OCI-LY3 (cell line): ENCODE measurements at regions not wholly inside any gene's neighbourhood (a gene's known extent, or its start where the extent isn't known, plus 50 kb on each side); places are given as distances from the start of the nearest gene placed in this dataset.

Experiments used
- H2AFZ ChIP-seq: fragments of 200-600, 300-600 bp; shearing (Covaris generic); 2 replicates; pipeline ENCODE4 v1.6.0; 2014; ENCODE audit warnings: antibody characterized with exemption, low read depth, low read length
- H3K27ac ChIP-seq: fragments of 200-600, 300-600 bp; sonication (generic); 2 replicates; pipeline ENCODE4 v1.5.1; 2014; ENCODE audit warnings: mild to moderate bottlenecking, low read length, moderate library complexity, mixed read lengths
- H3K27me3 ChIP-seq: fragments of 200-600, 300-600 bp; sonication (generic); 2 replicates; pipeline ENCODE4 v1.6.1; 2014; ENCODE audit warnings: low read depth, low read length, mixed read lengths
- H3K36me3 ChIP-seq: fragments of 200-600, 300-600 bp; sonication (generic); replicated peaks from 2 replicates; pipeline ENCODE3; 2014; ENCODE audit warnings: low read depth, low read length, mixed read lengths
- H3K4me1 ChIP-seq: fragments of 300-600, 200-600 bp; sonication (generic); 2 replicates; pipeline ENCODE4 v1.6.1; 2014; ENCODE audit warnings: low read length, mixed read lengths
- H3K4me2 ChIP-seq: fragments of 200-600, 300-600 bp; sonication (generic); 2 replicates; pipeline ENCODE4 v1.6.1; 2014; ENCODE audit warnings: low read length, mixed read lengths
- H3K4me3 ChIP-seq: fragments of 300-600, 200-600 bp; sonication (generic); 2 replicates; pipeline ENCODE4 v1.5.1; 2014; ENCODE audit warnings: antibody characterized with exemption, mild to moderate bottlenecking, low read length, moderate library complexity
- H3K79me2 ChIP-seq: fragments of 300-600, 200-600 bp; shearing (Covaris generic); 2 replicates; pipeline ENCODE4 v1.6.1; 2014; ENCODE audit warnings: mild to moderate bottlenecking, low read length, mixed read lengths
- H3K9ac ChIP-seq: fragments of 300-600, 200-600 bp; shearing (Covaris generic); 2 replicates; pipeline ENCODE4 v1.6.0; 2014; ENCODE audit warnings: mild to moderate bottlenecking, low read length, moderate library complexity
- H3K9me3 ChIP-seq: fragments of 200-600, 300-600 bp; shearing (Covaris generic); 2 replicates; pipeline ENCODE4 v1.6.1; 2014; ENCODE audit warnings: low read length, mixed read lengths; ENCODE audit not compliant: insufficient read depth
- H4K20me1 ChIP-seq: fragments of 200-600, 300-600 bp; sonication (generic); 2 replicates; pipeline ENCODE4 v1.6.1; 2016; ENCODE audit warnings: low read length, mixed read lengths; ENCODE audit not compliant: insufficient read depth
- EZH2phosphoT487 ChIP-seq: fragments of 200-600 bp; shearing (Covaris generic); IDR thresholded peaks from 2 replicates; pipeline ENCODE4 v1.6.1; 2018; ENCODE audit warnings: antibody characterized with exemption, mixed run types, low read depth
- TF ChIP-seq, protein P1 (sequence below): fragments of 200-600, 300-600 bp; sonication (generic); IDR thresholded peaks from 2 replicates; pipeline ENCODE4 v1.5.1; 2014; ENCODE audit warnings: antibody characterized with exemption, low read length, low read depth

DNA sequence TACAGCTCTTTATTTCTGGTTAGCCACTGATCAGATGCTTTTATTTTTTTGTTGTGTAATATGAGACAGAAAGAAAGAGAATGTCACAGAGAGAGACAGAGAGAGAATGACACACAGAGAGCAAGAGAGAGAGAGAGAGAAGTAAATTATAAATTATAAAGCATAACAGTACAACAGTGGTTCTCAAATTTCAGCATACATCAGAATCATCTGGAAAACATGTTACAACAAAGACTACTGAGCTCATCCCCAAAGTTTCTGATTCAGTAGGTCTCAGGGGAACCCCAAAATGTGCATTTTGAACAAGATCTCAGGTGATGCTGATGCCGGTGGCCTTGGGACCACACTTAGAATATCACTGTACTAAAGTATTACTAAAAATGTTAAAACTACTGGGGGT lies 245.8 kb upstream of the DIAPH2 start:
- no peaks in the 10 kb centered on the region for H3K4me1 ChIP-seq
- TF ChIP-seq, protein P1, sequence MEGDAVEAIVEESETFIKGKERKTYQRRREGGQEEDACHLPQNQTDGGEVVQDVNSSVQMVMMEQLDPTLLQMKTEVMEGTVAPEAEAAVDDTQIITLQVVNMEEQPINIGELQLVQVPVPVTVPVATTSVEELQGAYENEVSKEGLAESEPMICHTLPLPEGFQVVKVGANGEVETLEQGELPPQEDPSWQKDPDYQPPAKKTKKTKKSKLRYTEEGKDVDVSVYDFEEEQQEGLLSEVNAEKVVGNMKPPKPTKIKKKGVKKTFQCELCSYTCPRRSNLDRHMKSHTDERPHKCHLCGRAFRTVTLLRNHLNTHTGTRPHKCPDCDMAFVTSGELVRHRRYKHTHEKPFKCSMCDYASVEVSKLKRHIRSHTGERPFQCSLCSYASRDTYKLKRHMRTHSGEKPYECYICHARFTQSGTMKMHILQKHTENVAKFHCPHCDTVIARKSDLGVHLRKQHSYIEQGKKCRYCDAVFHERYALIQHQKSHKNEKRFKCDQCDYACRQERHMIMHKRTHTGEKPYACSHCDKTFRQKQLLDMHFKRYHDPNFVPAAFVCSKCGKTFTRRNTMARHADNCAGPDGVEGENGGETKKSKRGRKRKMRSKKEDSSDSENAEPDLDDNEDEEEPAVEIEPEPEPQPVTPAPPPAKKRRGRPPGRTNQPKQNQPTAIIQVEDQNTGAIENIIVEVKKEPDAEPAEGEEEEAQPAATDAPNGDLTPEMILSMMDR, result no peak
- TF ChIP-seq EZH2phosphoT487, result no peak
- H2AFZ ChIP-seq, result no peak overlapping the region
- no peak overlapping the region for H3K9ac ChIP-seq
- H3K36me3 ChIP-seq, result no peaks in the 10 kb centered on the region
- no peaks in the 10 kb centered on the region for H3K27me3 ChIP-seq
- no peaks in the 10 kb centered on the region for H3K79me2 ChIP-seq
- H3K4me2 ChIP-seq, result no peak overlapping the region
- no peaks in the 10 kb centered on the region for H3K9me3 ChIP-seq
- no peaks in the 10 kb centered on the region for H4K20me1 ChIP-seq
- H3K4me3 ChIP-seq, result no peak overlapping the region
- no peak overlapping the region for H3K27ac ChIP-seq

- H3K9me3 ChIP-seq, result no peaks in the 10 kb centered on the region
- H3K27ac ChIP-seq, result no peak overlapping the region
- no peaks in the 10 kb centered on the region for H3K27me3 ChIP-seq
- H3K4me1 ChIP-seq, result no peaks in the 10 kb centered on the region
- no peak overlapping the region for H3K4me3 ChIP-seq
- H3K9ac ChIP-seq, result no peak overlapping the region
- no peaks in the 10 kb centered on the region for H3K36me3 ChIP-seq
- no peak for TF ChIP-seq EZH2phosphoT487
- TF ChIP-seq, protein P1, result no peak
- H4K20me1 ChIP-seq, result no peaks in the 10 kb centered on the region
- H3K4me2 ChIP-seq, result no peak overlapping the region
- H3K79me2 ChIP-seq, result no peaks in the 10 kb centered on the region
- H2AFZ ChIP-seq, result no peak overlapping the region
Measured at GRCh38 chrX:96440941-96441340, 243.7 kb upstream of the DIAPH2 start.

- Histone ChIP-seq H2AFZ (no peak overlapping the region), H3K9ac (no peak overlapping the region), H3K79me2 (no peaks in the 10 kb centered on the region), H3K36me3 (no peaks in the 10 kb centered on the region), H3K27ac (no peak overlapping the region), H3K4me1 (no peaks in the 10 kb centered on the region), H3K4me2 (no peak overlapping the region), H3K9me3 (no peaks in the 10 kb centered on the region), H3K27me3 (no peaks in the 10 kb centered on the region), H4K20me1 (no peaks in the 10 kb centered on the region), H3K4me3 (no peak overlapping the region)
- TF ChIP-seq EZH2phosphoT487, result no peak
- TF ChIP-seq, protein P1, result no peak
Measured at GRCh38 chrX:96445531-96446065, 239.0 kb upstream of the DIAPH2 start.

GRCh38 chrX:96446524-96446923 lies 238.1 kb upstream of the DIAPH2 start:
- H3K4me1 ChIP-seq, result no peaks in the 10 kb centered on the region
- no peak overlapping the region for H3K4me2 ChIP-seq
- H2AFZ ChIP-seq, result no peak overlapping the region; the same call in 1 of the 2 replicates
- no peak for TF ChIP-seq EZH2phosphoT487
- TF ChIP-seq, protein P1, result no peak
- H3K9ac ChIP-seq, result no peak overlapping the region
- H4K20me1 ChIP-seq, result no peaks in the 10 kb centered on the region
- H3K36me3 ChIP-seq, result peaks cover 2% of the 10 kb centered on the region
- H3K27me3 ChIP-seq, result no peaks in the 10 kb centered on the region
- no peak overlapping the region for H3K4me3 ChIP-seq
- H3K79me2 ChIP-seq, result no peaks in the 10 kb centered on the region
- no peak overlapping the region for H3K27ac ChIP-seq
- H3K9me3 ChIP-seq, result peaks cover 5% of the 10 kb centered on the region; the same call in 1 of the 2 replicates
